ENCODE measurements at regions not wholly inside any gene's neighbourhood (a gene's known extent, or its start where the extent isn't known, plus 50 kb on each side); places are given as distances from the start of the nearest gene placed in this dataset.

DNA sequence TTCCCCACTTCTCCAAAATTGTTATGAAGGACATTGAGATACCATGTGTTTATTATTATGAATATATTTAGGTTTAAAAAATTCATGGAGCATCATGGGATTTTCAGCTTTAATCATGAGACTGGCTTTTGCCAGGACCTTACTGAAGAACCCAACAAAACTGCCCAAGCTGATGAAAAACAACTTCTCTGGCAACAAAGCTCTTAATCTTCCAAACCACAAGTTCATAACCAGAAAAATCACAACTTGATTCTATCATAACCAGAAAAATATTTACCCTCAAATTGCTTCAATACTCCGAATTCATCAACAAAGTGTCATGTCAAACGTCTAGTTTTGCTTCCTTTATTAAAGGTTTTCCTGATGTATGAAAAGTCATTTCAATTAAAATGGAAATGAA lies 971.8 kb upstream of the ACVR2A start:
- no peak for DNase-seq

DNA sequence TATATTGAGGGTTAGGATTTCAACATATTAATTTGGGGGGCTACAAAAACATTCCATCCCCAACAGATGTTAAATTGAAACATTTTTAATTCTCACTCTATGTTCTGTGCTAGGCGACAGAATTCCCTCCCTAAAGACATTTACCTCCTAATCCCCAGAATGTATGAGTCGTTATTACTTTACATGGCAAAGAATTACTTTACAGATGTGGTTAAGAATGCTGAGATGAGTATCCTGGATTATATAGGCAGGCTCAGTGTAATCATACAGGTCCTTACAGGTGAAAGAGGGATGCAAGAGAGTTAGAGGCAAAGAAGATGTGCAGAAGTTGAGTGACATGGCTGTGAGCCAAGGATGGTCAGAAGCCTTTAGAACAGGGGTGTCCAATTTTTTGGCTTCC lies 974.1 kb upstream of the ACVR2A start:
- no peak for DNase-seq

DNA sequence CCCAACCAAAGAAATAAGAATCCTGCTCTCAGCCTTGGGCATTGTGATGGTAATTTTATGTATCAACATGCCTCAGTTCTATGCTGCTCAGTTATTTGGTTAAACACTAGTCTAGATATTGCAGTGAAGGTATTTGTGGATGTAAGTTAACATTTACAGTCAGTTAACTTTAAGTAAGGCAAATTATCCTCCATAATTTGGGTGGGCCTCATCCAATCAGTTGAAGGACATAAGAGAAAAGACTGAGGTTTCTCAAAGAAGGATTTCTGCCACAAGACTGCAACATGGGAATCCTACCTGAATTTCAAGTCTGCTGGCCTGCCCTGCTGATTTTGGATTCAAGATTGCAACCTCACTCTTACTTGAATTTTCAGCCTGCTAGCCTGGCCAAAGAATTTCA lies 975.5 kb upstream of the ACVR2A start:
- DNase-seq: no peak

DNA sequence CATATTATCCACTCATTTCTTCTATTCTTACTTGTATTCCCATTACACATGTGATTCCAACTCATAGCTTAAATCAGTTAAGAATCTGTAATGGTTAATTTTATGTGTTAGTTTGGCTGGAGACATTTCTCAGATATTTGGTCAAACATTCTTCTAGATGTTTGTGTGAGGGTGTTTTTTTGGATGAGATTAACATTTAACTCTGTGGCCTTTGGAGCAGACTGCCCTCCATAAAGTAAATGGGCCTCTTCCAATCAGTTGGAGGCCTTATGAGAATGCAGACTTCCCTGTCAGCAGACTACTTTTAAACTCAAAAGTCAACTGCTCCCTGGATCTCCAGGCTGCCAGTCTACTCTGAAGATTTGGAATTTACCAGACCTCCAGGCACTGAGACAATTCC lies 976.8 kb upstream of the ACVR2A start:
- DNase-seq: no peak

DNA sequence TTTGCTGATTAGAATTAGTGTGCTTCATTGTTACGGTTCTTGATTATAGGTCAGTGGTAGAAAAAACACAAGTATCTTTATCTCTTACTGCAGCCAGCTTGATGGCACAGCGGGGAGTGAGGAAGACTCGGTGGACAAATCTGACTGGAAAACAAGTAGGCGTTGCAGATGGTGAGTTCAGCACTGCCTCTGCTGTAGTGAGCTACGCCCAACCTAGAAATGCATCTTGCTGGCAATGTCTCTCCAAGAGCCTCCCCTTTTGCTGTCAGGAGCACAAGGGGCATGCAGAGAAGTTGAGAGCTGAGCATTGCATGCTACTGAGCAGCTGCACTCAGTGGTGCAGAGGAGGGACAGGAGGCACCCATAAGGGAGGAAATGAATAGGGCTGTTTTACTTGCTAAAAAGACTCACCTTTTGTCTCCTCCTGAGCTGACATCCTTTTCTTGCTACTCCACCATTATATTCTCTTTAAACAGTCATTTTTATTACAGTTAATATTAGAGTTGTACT lies 977.3 kb upstream of the ACVR2A start:
- no peak for DNase-seq

DNA sequence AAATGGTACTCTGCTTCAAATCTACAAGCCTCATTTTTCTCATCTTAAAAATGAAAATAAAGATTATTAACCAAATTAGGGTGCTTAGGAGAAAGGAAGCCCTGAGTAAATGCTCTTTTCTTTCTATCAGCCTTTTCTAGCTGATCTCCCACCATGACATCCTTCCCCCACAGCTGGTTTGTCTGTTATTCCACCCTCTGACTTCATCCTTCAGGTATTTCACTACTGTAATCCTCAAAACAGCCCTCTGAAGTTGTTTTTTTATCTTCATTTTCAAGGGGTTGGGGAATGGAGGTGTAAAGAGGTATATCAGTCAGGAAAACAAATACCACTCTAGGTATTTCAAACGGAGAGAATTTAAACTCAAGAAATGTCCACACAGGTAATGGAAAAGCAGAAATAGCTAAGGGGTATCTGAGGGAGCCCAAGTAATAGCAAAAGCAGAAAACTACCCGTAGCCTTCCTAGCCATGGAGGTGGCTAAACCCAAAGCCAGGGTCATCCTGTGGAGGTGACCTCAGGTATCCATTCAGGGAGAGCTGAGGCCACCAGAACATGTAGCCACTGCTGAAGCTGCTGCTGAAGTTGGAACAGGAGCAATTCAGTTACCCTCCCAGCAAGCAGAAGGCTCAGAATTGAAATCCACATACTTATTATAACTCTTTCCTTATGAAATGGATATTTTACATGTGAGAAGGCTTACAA lies 990.9 kb upstream of the ACVR2A start:
- no peak for DNase-seq

DNA sequence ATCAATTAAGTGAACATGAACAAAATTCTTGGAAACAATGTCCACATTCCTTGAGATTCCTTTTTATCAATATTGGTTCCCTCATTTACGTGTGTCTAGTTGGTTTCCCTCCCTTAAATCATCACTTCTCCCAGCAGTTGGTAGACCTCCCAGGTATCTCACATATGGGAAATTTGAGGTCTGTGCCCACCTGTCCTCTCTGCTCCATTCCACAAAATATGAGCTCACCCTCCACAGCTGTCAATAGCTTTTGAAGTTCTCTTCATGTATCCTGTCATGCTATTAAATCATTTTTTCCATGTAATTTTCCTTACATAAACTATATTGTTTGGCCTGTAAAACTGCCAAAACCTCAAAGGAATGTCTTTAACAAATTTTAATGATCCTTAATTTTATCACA lies 992.2 kb upstream of the ACVR2A start:
- peak; percentile 5 for DNase-seq

DNA sequence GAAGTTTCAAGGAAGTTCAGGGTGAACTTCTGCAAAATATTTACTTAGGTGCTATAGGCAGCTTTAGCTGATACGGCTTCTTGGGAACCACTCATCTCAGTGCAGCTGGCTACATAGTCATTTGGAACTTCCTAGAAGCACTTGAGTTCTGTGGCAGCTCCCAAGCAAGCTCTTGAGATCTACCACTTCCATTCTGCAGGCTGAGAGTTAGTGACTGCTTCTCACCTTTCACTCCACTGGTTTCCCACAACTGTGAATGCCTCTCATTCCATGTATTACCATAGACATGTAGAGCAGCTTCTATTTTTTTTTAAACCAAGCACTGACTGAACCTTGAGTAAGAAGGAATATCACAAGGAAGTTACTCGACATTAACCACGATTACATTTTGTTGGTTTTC lies 994.1 kb upstream of the ACVR2A start:
- no peak for DNase-seq

DNA sequence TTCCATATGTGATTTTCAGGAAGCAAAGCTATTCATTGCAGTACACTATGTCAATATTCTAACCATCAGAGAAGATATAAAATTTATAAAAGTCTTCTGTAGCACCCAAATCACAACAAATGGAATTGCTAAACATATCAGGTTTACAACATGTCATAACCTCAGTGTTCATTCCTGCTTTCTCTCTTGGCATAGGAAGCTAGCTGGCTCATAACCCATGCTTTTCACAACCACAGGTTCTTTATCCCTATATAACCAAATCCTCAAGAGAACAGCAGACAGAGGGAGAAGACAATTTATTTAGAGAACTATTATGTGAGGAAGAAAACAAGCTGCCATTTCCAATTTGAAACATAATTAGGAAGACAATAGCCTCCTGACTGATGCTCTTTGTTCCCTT lies 997.0 kb upstream of the ACVR2A start:
- DNase-seq: no peak

DNA sequence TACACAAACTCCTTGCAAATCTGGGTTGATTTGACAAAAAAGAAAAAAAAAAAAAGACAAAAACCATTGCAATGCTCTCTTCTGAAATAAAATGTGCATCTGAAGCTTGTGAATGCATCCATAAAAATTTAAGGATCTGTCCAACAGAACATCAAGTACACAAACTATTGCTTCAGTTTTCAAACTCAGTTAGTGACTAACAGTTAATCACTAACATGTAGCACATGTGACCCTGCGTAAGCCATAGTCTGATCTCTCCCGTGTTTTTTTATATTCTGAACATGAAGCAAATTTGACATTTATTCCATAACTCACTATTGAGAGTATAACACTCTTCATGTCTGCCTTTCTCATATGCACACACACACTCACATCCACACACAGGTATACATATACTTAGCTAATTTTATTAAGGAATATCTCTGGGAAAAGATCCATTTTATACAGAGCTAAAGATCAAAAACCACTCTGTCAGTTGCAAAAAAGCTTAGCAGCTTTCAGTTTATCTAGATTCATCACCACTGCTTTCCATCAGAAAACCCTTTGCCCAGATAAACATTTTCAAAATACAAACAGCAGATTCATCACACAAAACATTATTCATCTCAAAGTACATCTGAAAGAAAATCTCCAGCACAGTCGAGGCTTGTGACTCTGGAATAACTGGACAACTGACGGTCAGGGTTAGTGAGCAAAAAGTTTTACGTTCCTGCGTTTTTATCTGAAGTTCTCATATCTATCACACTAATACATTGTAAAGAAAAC lies 1000.4 kb upstream of the ACVR2A start:
- no peak for DNase-seq

DNA sequence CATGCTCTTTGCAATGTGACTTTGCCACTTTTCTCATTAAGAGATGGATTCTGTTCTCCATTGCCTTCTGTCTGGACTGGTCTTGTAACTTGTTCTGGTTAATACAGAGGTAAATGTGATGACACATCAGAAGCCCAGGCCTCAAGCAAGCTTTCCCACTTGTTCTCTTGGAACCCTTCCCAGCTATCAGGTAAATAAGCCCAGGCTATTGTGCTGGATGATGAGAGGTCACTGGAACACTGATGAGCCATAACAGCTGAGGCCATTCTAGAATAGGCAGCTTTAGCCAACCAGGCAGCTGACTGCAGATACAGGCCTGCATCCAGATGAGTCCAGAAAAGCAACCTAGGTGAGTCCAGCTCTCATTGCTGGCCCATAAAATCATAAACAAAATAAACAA lies 1007.0 kb upstream of the ACVR2A start:
- DNase-seq: no peak

DNA sequence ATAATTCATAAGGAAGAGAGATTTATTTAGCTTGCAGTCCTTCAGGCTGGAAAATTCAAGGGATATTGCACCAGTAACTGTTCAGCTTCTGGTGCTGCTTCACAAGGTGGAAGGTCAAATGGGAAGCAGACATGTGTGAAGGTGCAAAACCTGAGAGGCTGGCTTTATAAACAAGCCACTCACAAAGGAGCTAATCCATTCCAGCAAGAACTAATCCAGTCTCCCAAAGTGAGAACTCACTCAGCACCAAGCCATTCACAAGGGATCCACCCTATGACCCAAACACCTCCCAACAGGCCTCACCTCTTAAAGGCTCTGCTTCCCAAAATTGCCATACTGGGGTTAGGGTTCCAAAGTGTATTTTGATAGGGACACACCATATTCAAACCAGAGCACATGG lies 1018.4 kb upstream of the ACVR2A start:
- no peak for DNase-seq

DNA sequence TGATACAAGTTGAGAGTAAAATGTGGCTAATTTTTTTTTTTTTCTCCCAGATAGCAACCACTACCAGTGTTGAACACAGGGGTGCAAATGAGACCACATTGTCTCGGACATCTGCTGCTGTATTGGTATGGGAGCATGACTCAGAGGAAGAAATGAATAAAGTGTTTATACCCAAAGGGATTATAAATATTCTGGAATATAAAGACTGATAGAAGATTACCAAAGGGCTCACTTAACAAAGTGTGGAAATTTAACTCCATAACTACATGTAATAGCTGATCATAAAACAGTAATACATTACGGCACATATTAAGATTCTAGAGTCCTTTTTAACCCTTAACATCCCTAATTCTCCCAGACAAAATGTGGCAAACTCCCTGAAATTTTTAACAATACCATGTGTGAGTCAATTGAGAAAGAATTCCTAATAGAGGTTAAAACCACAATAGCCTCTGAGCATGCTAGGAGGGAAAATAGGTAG lies 1023.0 kb upstream of the ACVR2A start:
- DNase-seq: no peak

DNA sequence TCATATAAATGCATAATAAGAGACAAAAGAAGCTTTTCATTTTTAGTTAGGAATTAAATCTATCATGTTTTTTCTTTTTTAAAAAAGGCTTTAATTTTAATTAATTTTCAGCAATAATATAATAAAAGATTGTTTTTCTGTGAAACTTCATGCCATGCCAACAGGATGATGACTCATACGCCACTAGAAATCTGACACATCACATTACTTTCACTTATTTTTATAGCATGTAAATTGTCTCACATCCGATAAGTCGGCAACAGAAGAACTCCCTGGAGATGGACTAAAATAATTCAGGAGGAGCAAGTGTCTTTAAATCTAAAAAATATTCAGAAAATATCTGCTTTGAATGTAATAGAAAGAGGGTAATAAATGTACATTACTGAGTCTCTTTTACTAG lies 1024.2 kb upstream of the ACVR2A start:
- DNase-seq: no peak

DNA sequence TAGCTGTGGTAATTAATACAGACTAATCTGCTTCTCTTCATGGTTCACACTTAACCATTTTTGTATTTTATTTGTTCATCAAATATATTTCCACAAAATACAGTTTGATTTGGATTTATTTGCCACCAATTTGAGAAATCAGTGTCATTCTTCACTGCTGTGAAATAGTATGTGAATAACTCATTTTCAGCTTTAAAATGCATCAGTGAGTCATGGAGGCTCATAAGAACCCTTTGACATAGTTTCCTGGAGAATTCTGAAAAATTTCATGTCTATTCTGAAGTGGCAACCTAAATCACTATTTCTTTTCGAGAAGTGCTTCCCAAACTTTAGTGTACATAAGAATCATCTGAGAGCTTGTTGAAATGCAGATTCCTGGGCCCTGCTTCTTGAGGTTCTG lies 1026.7 kb upstream of the ACVR2A start:
- DNase-seq: no peak

DNA sequence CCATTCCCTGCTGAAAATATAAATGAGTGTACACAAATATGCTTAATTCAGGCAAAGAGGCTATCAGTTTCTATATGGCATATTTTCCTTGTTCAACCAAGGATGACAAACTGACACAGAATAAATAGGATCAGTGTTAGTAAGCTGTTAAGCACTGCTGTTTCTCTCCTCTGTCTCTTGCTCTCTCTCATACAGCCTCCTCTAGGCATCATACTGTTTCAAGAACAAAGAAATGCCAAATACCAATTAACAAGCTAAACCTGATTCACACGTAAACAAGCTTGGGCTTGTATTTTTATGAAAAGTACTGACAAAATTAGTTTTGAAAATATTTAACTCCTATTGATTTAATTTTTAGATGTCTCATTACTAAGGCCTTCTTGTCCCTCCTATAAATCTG lies 1027.2 kb upstream of the ACVR2A start:
- peak; percentile 20 for DNase-seq

DNA sequence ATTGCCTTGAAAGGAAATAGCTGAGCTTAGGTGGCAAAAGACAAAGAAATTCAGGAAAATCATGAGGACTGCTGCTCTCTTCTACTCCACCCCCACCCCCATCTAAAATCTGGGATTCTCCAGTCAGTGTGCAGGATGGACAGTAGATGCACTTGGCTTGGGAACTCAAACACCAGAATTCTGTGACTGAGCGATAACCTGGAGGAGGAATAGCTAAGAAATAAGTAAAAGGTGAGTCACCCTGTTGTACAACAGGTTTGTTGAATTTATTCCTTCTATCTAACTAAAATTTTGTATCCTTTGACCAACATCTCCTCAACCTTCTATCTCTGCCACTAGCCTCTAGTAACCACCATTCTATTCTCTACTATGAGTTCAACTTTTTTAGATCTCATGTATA lies 1029.9 kb upstream of the ACVR2A start:
- no peak for DNase-seq

DNA sequence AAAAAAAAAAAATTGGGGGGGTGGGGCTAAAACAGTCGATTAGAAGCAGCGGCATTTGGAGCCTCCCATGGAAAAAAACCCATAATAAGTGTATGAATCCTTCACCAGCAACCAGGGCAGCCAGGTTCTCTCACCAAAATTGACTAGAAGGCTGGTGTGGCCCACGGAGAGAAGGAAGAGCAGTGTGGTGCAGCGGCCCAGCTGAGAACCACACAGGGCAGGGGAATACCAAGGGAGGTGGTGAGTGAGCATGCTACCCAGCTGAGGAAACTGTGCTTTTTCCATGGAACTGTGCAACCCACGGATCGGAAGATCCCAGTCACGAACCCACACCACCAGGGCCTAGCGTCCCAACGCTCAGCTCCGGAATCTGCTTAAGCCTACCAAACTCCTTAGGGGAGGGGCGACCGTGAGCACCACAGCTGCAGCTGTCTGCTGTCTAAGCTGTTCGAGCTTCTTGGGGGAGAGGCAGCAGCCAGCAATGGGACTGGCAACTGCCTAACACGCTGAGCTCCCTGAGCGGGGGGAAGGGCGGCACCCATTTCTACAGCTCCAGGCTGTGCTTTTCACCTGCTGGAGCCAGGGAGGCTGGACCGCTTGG lies 1037.2 kb upstream of the ACVR2A start:
- DNase-seq: no peak

DNA sequence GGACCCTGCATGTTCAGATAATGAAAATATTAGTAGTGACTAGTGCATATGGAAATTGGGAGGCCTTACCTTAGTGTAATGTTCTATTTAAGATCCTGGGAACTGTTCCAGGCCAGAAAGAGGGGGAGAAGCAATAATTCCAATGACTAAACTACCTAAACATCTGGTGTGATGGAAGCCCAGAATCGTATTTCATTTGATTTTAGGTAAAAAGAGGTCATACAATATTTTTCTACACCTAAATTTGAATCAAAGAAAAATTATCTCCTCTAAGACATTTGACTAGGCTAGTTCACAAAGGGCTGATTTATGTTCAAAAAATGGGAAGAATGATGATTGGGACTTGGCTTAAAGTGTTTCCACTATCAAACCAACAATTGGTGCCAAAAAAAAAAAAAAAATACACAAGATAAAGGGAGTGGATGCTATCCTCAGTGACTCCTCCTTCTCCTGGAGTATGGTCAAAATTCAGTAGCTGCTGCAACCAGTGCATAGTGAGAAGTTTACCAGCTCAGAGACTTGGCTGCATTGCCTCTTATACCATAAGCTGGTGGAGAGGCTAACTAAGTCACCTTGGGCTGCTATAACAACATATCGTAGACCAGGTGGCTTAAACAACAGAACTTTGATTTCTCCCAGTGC lies 1038.3 kb upstream of the ACVR2A start:
- DNase-seq: no peak

DNA sequence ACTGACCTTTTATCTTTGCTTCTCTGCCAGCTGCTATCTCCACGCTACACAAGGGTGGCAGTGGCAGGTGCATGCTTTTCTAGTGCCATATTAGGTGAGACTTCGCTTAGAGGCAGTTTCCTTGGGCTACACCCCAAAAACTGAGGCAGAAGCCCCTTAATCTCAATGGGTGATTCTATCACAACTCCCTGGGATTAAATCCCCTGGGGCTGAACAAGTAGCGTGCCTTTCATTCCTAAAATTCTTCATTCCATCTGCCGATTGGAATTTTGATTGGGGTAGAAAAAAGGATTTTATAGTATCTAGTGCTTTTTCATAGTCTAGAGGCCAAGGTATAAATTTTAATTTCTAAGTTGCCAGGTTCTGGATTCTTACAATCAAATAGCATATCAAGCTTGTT lies 1040.5 kb upstream of the ACVR2A start:
- DNase-seq: no peak

DNA sequence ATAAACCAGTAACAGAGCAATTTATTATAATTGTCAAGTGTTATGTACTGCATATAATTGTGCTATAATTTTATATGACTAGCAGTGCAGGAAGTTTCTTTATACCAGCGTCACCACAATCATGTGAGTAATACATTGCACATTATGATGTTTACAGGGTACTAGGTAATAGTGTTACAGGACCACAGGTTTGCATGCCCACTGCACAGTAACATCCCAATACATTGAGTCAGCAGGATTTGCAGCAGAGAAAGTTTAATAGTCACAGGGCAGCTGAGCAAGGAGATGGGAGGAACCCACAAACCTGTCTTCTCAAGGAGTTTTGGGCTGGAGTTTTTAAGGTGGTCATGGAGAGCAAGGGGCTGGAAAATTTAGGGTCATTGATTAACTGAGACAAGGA lies 1042.9 kb upstream of the ACVR2A start:
- DNase-seq: no peak

DNA sequence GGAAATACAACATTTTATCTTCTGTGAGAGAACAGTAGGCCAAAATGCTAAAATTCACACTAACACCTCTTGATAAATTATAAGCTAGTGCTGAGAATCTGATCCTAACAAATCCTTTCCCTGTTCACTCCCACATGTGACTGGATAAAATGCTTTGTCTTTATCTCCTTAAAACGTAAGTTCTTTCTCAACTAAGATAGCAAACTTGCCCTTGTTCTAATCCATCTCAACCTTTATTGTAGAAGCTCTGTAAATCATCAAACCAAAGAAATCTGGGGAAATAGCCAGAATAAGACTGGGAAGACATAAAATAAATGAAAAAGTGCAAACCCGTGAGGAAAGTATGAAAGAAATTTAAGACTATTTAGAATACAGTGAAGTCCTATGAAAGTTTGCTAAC lies 1058.4 kb upstream of the ACVR2A start:
- DNase-seq: no peak

DNA sequence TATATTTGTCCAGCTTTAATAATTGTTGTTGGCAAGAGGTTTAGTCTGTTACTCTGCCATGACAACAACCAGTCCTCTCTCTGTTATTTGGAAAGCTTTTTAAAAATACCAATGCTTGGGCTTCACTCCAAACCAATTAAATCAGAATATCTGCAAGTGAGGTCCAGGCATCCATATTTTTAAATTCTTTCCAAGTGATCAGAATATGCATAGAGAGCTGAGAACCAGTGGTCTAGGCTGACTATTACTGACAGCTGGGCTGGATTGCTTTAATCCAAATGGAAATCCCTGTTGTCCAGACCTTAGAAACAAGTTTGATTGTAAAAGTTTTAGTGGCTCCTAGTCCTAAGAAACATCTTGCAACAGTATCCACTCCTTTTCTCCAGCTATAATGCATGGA lies 1059.7 kb upstream of the ACVR2A start:
- no peak for DNase-seq

Measured in skin of body (tissue), 1 donor.